ENCODE measurements at regions not wholly inside any gene's neighbourhood (a gene's known extent, or its start where the extent isn't known, plus 50 kb on each side); places are given as distances from the start of the nearest gene placed in this dataset.

DNA sequence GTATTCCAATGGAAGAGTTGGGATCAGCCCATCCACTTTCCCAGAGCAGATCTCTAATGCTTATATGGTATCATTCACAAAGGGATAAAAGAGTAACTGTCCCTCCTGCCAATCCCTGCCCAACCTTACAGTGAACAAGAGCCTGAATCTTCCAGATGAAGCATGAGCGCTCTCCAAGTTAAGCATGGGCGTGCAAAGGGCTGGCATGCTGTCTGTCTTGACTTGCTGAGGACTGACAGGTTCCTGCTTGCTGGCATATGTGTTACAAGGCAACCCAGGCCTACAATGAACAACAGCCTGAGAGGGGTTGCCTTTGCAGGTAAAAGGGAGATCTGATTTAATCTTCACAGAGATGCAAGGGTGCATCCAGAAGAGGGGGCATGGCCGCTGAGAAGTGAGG lies 155.6 kb upstream of the SOD1 start:
- DNase-seq (ENCODE audit: extremely low read depth in 1 of 2, low read depth in 1 of 2) = no peak

DNA sequence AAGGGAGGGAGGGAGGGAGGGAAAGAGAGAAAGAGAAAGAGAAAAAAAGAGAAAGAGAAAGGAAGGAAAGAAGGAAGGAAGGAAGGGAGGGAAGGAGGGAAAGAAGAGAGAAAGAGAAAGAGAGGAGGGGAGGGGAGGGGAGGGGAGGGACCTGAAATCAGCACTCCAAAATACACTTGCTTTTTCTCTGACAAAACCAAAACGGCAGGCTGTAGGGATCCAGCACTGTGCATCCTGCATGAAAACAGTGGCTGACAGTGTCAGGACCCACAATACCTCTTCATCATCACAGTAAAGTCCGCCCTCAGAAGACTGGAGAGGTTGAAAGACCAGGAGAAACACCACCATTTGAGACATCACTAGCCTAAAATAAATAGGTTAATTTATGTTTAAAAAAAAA lies 156.0 kb upstream of the SOD1 start:
- no peak for DNase-seq (ENCODE audit: extremely low read depth in 1 of 2, low read depth in 1 of 2)

DNA sequence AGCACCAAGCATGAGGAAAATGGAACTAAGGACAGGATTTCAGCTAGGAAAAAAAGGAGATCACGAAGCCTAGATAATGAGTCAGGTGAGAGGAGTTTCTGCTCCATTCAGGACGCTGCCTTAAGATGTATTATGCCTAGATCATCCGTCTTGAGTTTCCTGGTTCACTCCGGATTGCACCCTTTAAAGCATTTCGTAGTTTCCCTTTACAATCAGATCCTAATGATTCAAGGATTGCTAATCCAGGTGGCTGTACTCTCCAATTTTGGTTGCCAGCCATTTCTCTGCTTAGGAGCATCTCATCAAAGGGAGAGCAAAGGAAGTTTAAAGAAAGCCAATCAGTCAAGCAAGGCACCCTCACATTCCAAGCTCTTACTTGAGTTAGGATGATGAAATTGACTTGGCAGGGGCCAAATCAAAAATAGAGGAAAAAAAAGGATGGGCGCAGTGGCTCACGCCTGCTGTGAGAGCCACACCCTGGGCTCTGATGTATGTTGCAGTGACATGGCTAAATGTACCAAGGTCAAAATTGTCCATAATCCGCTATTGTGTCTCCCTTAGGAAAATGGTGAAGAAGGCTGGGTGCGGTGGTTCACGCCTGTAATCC lies 156.9 kb upstream of the SOD1 start:
- DNase-seq (ENCODE audit: extremely low read depth in 1 of 2, low read depth in 1 of 2) = no peak

DNA sequence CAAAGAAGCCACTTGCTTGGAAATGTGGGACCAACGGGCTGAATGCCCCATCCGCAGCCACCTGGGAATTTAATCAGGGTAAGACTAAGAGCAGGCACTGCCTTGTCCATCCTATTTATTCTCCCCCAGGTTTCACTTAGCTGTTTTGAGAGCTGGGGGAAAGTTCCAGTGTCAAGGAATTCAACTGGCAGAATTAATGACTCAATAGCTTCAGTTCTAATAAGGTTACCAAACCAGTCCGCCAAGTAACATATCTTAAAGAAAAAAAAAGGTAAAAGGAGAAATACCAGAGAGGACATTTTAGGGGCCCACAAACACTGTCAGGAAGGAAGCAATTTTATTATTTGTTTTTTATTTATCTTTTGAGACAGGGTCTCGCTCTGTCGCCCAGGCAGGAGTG lies 157.6 kb upstream of the SOD1 start:
- no peak for DNase-seq (ENCODE audit: extremely low read depth in 1 of 2, low read depth in 1 of 2)

DNA sequence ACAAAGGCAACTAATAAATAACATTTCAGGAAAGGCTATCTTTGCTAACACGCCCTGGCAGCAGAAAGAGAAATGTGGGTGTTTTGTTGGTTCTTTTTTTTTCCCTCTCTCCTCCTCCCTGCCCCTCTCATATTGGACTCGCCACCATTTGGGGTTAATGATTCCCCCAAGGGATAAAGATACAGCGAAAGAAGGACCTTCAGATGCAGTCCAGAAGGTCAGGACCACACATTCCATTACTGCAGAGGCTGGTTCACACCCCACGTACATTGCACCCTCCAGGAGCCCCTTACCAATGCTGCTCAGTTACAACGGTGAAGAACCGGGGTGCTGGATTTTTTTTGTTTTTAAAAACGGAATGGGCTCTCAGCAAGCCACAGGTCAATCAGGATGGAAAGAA lies 156.9 kb upstream of the TIAM1 start:
- DNase-seq (ENCODE audit: extremely low read depth in 1 of 2, low read depth in 1 of 2) = no peak

DNA sequence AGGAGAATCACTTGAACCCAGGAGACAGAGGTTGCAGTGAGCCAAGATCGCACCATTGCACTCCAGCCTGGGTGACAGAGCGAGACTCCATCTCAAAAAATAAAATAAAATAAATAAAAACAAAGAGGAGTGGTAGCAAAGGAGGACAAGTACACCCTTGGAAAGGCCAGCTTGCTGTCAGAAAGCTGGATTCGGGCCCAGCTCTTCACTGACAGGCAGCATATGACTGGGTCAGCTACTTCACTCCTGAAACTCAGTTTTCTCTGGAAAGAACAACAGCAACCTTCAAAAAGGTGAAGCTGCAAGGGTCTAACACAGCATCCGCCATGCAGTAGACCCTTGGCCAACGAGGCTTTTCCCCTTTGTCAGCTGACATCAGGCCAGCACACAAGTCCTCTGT lies 156.0 kb upstream of the TIAM1 start:
- DNase-seq (ENCODE audit: extremely low read depth in 1 of 2, low read depth in 1 of 2) = no peak

DNA sequence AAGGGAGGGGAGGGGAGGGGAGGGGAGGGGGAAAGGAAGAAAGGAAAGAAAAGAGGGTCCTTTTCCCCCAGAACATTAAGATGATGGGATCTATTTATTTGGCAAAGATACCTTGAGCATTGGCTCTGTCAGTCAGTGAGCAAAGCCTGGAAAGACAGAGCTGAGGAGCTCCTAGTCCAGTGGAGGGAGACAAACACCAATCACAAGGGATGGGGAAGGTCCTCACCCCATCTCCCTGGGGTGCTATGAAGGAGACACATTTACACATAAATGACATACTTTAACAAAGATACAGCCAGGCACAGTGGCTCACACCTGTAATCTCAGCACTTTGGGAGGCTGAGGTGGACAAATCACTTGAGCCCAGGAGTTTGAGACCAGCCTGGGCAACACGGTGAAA lies 154.9 kb upstream of the TIAM1 start:
- DNase-seq (ENCODE audit: extremely low read depth in 1 of 2, low read depth in 1 of 2) = no peak

DNA sequence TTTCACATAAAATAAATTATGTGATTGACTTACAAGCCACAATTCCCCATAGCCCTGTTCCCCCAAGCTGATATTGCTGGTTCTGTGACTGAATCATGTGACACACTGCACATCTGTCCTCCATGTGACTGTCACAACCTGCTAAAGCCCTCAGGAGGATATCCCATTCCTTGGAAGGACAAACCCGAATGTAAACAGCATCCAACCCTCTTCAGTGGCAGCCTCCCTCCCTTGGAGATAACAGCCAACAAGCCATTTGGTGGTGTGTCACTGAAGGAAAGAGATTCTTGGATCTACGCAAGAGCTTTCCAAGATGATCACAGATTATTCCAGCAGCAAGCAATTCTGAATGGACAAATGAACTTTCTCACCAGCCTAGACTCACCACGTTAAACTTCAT lies 153.9 kb upstream of the TIAM1 start:
- no peak for DNase-seq (ENCODE audit: extremely low read depth in 1 of 2, low read depth in 1 of 2)

DNA sequence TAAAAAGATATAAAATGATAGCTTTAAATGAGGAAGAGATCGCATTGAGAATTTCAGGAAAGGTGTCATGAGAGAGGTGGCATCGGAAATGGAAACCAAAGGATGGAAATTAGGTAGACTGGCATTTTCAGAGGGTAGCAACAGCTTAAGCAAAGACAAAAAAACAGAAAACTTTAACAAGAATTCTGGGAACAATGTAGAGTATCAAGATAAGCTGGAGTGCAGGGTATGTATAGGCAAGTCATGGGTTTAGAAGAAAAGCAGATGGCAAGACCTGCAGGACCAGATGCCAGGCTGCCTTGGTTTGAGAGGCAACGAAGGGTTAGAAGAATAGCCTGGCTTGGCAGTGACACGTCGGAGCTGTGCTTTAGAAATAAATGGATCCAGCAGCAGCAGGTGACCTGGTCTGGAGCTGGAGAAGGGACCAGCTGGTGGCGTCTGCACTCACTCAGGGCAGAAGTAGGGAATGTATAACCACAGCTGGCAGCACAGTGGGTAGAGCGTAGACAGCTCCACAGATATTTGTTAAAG lies 149.4 kb upstream of the TIAM1 start:
- DNase-seq (ENCODE audit: extremely low read depth in 1 of 2, low read depth in 1 of 2) = no peak

DNA sequence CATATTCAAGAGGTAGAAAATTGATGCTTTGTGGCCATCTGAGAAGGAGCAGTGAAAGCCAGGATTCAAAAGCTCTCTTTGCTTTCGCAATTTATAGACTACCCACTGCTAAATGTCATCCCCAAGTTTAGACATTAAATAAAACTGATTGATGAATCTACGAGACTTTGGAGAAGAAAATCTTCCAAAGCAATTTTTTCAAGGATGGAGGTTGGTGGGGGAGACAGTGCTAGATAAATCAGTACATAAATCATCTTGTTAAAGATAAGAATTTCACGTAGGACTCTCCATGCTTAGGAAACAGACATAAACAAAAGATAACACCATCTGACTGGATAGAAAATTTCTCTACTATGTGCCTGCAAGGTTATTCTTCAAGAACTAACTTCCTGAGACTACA lies 147.6 kb upstream of the TIAM1 start:
- DNase-seq (ENCODE audit: extremely low read depth in 1 of 2, low read depth in 1 of 2) = no peak

DNA sequence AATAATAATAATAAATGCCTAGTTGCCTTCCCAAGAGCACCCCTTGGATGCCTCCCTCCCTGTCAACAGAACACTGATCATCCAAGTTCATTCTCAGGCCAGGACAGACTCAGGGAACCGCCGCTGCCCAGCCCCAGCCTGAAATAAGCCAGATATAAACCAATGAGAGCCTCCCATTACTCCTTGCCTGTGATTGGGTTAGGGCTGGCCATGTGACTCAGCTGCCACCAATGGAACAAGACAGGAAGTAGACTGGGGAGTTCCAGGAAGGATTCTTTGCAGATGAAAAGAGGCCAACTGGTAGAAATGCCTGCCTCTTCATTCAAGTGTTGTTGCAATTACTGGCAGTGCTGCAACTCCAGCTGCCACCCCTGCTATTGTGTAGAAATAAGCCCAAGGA lies 146.4 kb upstream of the TIAM1 start:
- no peak for DNase-seq (ENCODE audit: extremely low read depth in 1 of 2, low read depth in 1 of 2)

DNA sequence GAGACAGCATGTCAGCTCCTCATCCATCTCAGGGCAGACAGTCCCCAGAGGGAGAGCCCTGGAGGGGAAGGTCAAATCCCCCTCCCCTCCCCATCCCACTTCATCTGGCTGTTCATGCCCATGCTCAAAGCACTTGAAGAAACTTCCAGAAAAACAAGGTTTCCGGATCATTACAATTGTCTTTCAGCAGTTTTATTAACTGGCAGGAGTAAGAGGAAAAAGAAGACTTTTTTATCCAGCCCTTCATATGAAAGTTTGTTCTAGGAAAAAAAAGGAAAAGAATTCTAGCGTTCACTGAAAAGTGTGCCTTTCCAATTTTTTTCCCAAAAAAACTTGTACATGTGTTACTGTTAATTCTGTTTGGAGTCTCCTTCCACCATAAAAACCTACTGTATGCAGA lies 145.7 kb upstream of the TIAM1 start:
- DNase-seq (ENCODE audit: extremely low read depth in 1 of 2, low read depth in 1 of 2) = no peak

DNA sequence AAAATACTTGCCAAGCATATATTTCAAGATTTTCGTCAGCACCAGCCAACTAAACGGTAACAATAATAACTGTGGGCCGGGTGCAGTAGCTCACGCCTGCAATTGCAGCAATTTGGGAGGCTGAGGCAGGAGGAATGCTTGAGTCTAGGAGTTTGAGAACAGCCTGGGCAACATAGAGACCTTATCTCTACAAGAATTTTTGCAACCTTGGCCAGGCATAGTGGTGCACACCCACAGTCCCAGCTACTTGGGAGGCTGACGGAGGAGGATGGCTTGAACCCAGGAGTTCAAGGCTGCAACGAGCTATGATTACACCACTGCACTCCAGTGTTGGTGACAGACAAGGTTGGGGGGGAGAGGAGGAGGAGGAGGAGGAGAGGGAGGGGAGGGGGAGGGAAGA lies 145.0 kb upstream of the TIAM1 start:
- no peak for DNase-seq (ENCODE audit: extremely low read depth in 1 of 2, low read depth in 1 of 2)

DNA sequence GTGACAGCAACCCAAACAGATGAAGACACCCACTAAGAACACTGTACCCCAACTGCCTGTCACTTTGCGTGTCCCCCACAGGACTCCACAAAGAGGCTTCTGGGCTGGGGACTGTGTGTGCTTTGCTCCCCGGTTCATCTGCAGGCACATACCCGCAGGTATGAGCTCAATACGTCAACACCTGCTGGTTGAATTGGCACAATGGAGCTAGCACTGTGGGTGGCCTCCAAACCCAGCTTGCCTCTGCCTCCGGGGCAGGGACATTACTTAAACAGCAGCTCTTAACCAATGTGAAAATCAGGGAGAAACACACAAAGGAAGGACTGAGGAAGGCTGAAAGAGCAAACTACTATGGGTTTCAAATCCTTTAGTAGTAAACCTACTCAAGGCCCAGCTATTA lies 140.2 kb upstream of the TIAM1 start:
- DNase-seq (ENCODE audit: extremely low read depth in 1 of 2, low read depth in 1 of 2) = no peak

DNA sequence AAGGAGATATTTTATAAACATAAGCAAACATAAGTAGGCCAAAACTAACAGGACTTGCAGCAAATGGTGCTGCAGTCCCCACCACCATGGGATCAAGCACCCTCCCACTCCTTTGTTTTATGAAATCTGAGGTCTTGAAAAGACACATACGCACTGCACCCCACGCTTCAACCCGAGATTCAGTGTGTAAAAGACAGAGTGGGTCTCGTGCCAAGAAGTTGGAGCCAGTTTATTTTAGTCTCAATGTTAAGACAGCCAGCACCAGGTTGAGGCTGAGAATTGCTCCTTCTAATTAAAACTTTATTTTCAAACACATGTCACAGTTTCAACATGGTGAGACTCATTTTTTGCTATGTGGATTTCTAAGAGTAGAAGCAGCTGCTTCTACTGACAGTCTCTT lies 139.1 kb upstream of the TIAM1 start:
- DNase-seq (ENCODE audit: extremely low read depth in 1 of 2, low read depth in 1 of 2) = no peak

DNA sequence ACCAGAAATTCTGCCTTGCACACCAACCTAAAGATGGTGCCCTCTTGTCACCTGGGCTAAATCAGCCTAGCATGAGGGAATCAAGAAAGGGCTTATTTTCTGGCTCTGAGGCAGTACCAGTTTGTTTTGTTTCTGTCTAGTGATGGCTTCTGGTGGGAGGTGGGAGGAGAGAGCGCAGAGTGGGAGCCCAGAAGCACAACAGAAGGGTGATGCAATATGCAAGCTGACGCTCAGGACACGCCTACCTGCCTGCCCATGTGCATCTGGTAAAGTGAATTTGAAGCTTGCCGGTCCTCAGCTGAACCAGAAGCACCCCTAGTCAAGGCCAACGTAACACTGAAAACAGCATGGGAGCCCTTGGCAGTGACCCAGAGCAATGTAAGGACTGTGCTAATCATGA lies 138.4 kb upstream of the TIAM1 start:
- no peak for DNase-seq (ENCODE audit: extremely low read depth in 1 of 2, low read depth in 1 of 2)

DNA sequence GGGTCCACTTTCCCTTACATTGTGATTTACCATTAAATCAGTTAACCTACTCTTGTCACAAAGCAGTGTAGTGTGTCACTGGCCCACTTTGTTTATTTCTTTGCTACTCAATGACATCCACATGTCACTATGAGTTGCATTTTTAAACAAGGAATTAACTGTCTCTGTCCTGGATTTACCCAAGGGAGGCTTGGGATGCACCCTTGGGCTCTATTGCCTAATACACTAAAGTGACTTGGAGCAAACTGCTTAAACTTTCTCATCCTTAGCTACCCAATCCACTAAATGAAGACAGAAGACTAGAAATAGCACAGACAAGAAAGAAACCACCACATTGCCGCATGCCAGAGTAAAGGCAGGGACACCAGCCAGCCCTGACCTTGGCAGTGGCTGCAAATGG lies 136.2 kb upstream of the TIAM1 start:
- DNase-seq (ENCODE audit: extremely low read depth in 1 of 2, low read depth in 1 of 2) = no peak

DNA sequence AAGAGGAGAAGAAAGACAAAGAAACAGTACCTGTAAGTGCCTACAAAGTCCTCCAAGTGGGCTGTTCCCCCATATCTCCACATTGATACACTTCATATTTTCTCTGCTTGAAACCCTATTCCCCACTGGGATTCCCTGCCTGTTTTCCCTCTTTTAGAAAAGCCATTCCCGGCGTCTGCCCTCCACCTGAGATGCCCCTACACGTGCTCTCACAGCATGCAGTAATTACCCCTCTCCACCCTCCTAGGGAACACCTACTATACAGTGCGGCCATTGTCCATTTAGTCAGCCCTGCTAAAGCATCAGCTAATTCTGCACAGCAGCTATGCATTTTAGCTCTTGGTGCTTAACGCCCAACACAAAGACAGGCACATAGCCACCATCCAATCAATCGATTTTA lies 135.7 kb upstream of the TIAM1 start:
- DNase-seq (ENCODE audit: extremely low read depth in 1 of 2, low read depth in 1 of 2) = no peak

DNA sequence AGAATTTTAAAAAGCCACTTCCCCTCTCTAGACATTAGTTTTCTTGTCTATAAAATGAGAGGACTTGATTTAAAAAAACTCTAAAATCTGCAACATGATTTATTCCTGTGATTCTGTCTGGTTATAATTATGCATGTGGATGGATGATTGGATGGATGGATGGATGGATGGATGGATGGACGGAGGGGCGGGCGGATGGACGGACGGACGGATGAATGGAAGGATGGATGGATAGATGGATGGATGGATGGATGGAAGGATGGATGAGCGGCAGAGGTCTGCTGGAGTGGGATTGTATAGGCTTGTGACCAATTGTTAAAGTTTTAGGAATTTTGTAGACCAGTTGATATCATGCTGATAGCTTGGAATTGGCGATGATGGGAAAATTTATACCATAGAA lies 135.2 kb upstream of the TIAM1 start:
- no peak for DNase-seq (ENCODE audit: extremely low read depth in 1 of 2, low read depth in 1 of 2)

DNA sequence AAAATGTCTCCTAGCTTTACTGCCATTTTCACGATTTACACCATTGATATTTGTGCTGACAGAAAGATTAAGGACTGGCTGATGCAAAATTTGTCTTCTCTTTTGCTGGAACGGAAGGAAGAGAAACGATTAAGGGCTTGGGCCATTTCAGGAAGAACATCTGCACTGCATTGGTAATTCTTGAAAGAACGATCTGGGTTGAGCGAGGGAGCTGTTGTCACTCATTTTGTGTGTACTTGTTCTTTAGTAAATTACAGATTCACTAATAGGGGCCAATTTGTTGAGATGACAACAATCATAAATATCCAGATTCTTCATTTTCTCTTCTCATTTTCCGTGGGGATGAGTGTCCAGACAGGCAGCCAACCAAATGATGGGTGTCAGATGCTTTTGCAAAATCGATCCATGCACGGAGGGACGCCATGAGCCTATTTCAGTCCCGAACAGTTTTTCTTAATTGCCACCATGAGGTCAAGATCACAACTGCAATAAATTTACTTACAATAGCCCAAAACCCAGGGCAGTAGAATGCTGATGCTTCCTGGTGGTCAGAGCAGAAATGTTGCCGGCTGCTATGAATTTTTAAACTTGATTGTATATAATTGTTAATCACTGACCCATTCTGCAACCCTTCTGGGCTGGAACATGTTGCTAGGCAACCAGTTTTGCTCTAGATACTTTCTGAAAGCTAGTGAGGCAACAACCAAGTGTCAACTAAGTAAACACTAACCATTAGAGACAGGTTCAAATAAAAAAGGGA lies 132.4 kb upstream of the TIAM1 start:
- no peak for DNase-seq (ENCODE audit: extremely low read depth in 1 of 2, low read depth in 1 of 2)

DNA sequence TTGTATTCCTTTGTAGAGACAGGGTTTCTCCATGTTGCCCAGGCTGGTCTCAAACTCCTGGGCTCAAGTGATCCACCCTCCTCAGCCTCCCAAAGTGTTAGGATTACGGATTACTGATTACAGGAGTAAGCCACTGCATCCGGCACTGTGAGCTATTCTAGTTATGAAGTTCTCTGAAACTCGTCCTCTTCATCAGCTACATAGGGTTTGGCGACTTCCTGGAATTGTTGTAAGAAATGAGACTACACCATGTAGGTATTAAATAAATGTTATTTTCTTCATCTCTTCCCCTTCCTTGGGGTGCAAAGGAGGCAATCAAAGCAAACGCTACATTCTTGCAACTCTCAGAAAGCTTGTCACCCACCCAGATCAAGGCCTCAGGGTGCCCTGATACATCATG lies 131.2 kb upstream of the TIAM1 start:
- DNase-seq (ENCODE audit: extremely low read depth in 1 of 2, low read depth in 1 of 2) = no peak

DNA sequence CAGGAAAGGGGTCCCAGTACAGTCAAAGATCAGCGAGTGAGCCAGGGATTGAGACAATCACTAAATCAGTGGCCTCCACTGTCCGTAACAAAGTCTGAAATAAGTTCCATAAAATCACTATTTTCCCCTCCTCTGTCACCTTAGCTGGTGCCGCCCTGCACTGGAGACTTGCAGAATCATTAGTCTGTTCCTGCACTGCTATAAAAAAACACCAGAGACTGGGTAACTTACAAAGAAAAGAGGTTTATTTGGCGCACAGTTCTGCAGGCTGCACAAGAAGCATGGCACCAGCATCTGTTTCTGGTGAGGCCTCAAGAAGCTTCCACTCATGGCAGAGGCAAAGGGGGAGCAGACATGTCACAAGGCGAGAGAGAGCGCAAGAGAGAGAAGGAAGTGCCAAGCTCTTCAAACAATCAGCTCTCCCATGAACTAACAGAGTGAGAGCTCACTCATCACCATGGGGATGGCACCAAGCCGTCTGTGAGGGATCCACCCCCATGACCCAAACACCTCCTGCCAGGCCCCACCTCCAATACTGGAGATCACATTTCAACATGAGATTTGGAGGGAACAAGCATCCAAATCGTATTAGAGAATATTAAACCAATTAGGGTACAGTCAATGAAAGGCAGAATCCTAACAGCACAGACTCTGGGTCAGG lies 129.8 kb upstream of the TIAM1 start:
- DNase-seq (ENCODE audit: extremely low read depth in 1 of 2, low read depth in 1 of 2) = no peak
